Neuronal stem cell (in vitro differentiated cells): ENCODE measurements at regions not wholly inside any gene's neighbourhood (a gene's known extent, or its start where the extent isn't known, plus 50 kb on each side); places are given as distances from the start of the nearest gene placed in this dataset.

ENCODE experiments used
- DNase-seq: peaks from one replicate; pipeline ENCODE4 v3.0.0-alpha.2; 2013; ENCODE audit warnings: low spot score
- H2AFZ ChIP-seq: one replicate; pipeline ENCODE4 v1.6.1; 2013; ENCODE audit warnings: mild to moderate bottlenecking, low read length, inconsistent platforms
- H2AK5ac ChIP-seq: 2 replicates; pipeline ENCODE4 v1.6.1; 2013; ENCODE audit warnings: low read depth, mild to moderate bottlenecking, inconsistent platforms, low read length, moderate library complexity, mixed read lengths
- H2BK120ac ChIP-seq: 2 replicates; pipeline ENCODE4 v1.6.1; 2013; ENCODE audit warnings: low read depth, mild to moderate bottlenecking, inconsistent platforms, low read length, moderate library complexity, mixed read lengths
- H2BK12ac ChIP-seq: one replicate; pipeline ENCODE4 v1.6.1; 2013; ENCODE audit warnings: low read length, inconsistent platforms
- H2BK15ac ChIP-seq: 2 replicates; pipeline ENCODE4 v1.6.1; 2013; ENCODE audit warnings: mild to moderate bottlenecking, low read length, inconsistent platforms, mixed read lengths
- H2BK5ac ChIP-seq: one replicate; pipeline ENCODE4 v1.6.1; 2013; ENCODE audit warnings: inconsistent platforms, mild to moderate bottlenecking, low read length, moderate library complexity
- H3K14ac ChIP-seq: one replicate; pipeline ENCODE4 v1.6.1; 2013; ENCODE audit warnings: low read length, inconsistent platforms
- H3K18ac ChIP-seq: 2 replicates; pipeline ENCODE4 v1.6.1; 2013; ENCODE audit warnings: low read length, inconsistent platforms
- H3K23ac ChIP-seq: 2 replicates; pipeline ENCODE4 v1.6.1; 2013; ENCODE audit warnings: low read depth, mild to moderate bottlenecking, mixed read lengths, low read length, inconsistent platforms; ENCODE audit not compliant: poor library complexity
- H3K27ac ChIP-seq: replicated peaks from 3 replicates; pipeline ENCODE4 v1.5.1; 2013; ENCODE audit warnings: low read length, inconsistent platforms
- H3K27me3 ChIP-seq, 3 experiments: 2 replicates each; pipeline ENCODE4 v1.6.1; 2013; ENCODE audit warnings: low read length in 3 of 3, mild to moderate bottlenecking in 2 of 3, inconsistent platforms in 1 of 3, low read depth in 1 of 3, mixed read lengths in 1 of 3, moderate library complexity in 1 of 3; ENCODE audit not compliant: control insufficient read depth in 3 of 3, insufficient read depth in 3 of 3
- H3K36me3 ChIP-seq, 2 donors: replicated peaks in 1 of 2; 2 replicates each; pipeline ENCODE4 v1.6.1; 2013; ENCODE audit warnings: low read length in 2 of 2; ENCODE audit not compliant: control insufficient read depth in 2 of 2, insufficient read depth in 2 of 2
- H3K4ac ChIP-seq: 2 replicates; pipeline ENCODE4 v1.6.1; 2013; ENCODE audit warnings: inconsistent platforms, mild to moderate bottlenecking, low read length, moderate library complexity
- H3K4me1 ChIP-seq, 2 donors: 1 replicate in 1 of 2; 2 replicates in 1 of 2; pipeline ENCODE4 v1.6.1; 2013; ENCODE audit warnings: low read length in 2 of 2, low read depth in 1 of 2; ENCODE audit not compliant: control insufficient read depth in 2 of 2, insufficient read depth in 1 of 2
- H3K4me2 ChIP-seq: one replicate; pipeline ENCODE4 v1.6.1; 2013; ENCODE audit warnings: mild to moderate bottlenecking, low read length, inconsistent platforms; ENCODE audit not compliant: insufficient read depth, poor library complexity, severe bottlenecking
- H3K4me3 ChIP-seq, 2 donors: 2 replicates each; pipeline ENCODE4 v1.5.1; 2013; ENCODE audit warnings: low read length in 2 of 2, mild to moderate bottlenecking in 2 of 2, inconsistent platforms in 1 of 2, moderate library complexity in 1 of 2
- H3K79me1 ChIP-seq: one replicate; pipeline ENCODE4 v1.6.1; 2013; ENCODE audit warnings: low read depth, mild to moderate bottlenecking, inconsistent platforms, low read length, moderate library complexity
- H3K9ac ChIP-seq: one replicate; pipeline ENCODE4 v1.6.1; 2013; ENCODE audit warnings: mild to moderate bottlenecking, low read depth, low read length, inconsistent platforms; ENCODE audit not compliant: poor library complexity
- H3K9me3 ChIP-seq, 2 donors: replicated peaks in 1 of 2; 2 replicates each; pipeline versions ENCODE3 to v1.6.1; 2013; ENCODE audit warnings: low read length in 2 of 2, mild to moderate bottlenecking in 2 of 2, inconsistent platforms in 1 of 2, low read depth in 1 of 2, mixed read lengths in 1 of 2, moderate library complexity in 1 of 2; ENCODE audit not compliant: control insufficient read depth in 2 of 2, insufficient read depth in 1 of 2
- H4K8ac ChIP-seq: one replicate; pipeline ENCODE4 v1.6.1; 2013; ENCODE audit warnings: low read depth, mild to moderate bottlenecking, inconsistent platforms, low read length, moderate library complexity
- H4K91ac ChIP-seq: one replicate; pipeline ENCODE4 v1.6.1; 2013; ENCODE audit warnings: low read length, low read depth, mild to moderate bottlenecking, inconsistent platforms; ENCODE audit not compliant: poor library complexity
- WGBS, 2 donors: extraction: QIAGEN DNeasy Blood & Tissue Kit; methylation state at CpG; one replicate each; pipeline ENCODE4 v1.1.7; 2013; ENCODE audit warnings: missing lambda C conversion rate in 2 of 2, mixed read lengths in 1 of 2; ENCODE audit not compliant: insufficient read length in 2 of 2, insufficient replicate concordance in 1 of 2; ENCODE audit errors: extremely low coverage in 2 of 2; 5-methylcytosine and 5-hydroxymethylcytosine counted together

GRCh38 chr12:65754290-65754689 lies 70.0 kb upstream of the HMGA2 start:
- no peak overlapping the region for H4K8ac ChIP-seq
- H3K27ac ChIP-seq = no peak overlapping the region
- no peaks in the 10 kb centered on the region for H3K27me3 ChIP-seq
- no peak overlapping the region for H2BK12ac ChIP-seq
- no CpG with 5 or more reads among the region's 2 CpGs for WGBS, 2 donors
- no peak overlapping the region for H3K18ac ChIP-seq
- no peak overlapping the region for H2BK120ac ChIP-seq
- H2AFZ ChIP-seq = no peak overlapping the region
- no peak overlapping the region for H3K14ac ChIP-seq
- no peak overlapping the region for H2AK5ac ChIP-seq
- DNase-seq = no peak
- no peaks in the 10 kb centered on the region for H3K36me3 ChIP-seq
- H3K9me3 ChIP-seq = no peaks in the 10 kb centered on the region
- no peak overlapping the region for H2BK5ac ChIP-seq
- no peak overlapping the region for H3K4ac ChIP-seq
- no peaks in the 10 kb centered on the region for H3K4me1 ChIP-seq
- H2BK15ac ChIP-seq = no peak overlapping the region
- H3K4me3 ChIP-seq = no peak overlapping the region
- H3K4me2 ChIP-seq = no peak overlapping the region
- H4K91ac ChIP-seq = no peak overlapping the region
- H3K79me1 ChIP-seq = no peaks in the 10 kb centered on the region
- no peak overlapping the region for H3K9ac ChIP-seq
- H3K23ac ChIP-seq = no peak overlapping the region

GRCh38 chr12:65754744-65755595 lies 69.3 kb upstream of the HMGA2 start:
- H2BK12ac ChIP-seq = no peak overlapping the region
- H3K9ac ChIP-seq = no peak overlapping the region
- H2AFZ ChIP-seq = no peak overlapping the region
- no peak overlapping the region for H3K4me2 ChIP-seq
- H3K23ac ChIP-seq = no peak overlapping the region
- no peaks in the 10 kb centered on the region for H3K27me3 ChIP-seq
- no CpG with 5 or more reads among the region's 8 CpGs for WGBS, 2 donors
- H3K18ac ChIP-seq = no peak overlapping the region
- no peak for DNase-seq
- H2BK5ac ChIP-seq = no peak overlapping the region
- H2AK5ac ChIP-seq = no peak overlapping the region
- H3K36me3 ChIP-seq = no peaks in the 10 kb centered on the region
- no peak overlapping the region for H4K91ac ChIP-seq
- H3K4me1 ChIP-seq = no peaks in the 10 kb centered on the region
- H3K27ac ChIP-seq = no peak overlapping the region
- H4K8ac ChIP-seq = no peak overlapping the region
- no peaks in the 10 kb centered on the region for H3K79me1 ChIP-seq
- no peak overlapping the region for H2BK120ac ChIP-seq
- no peak overlapping the region for H3K4me3 ChIP-seq
- no peak overlapping the region for H3K14ac ChIP-seq
- H3K9me3 ChIP-seq = no peaks in the 10 kb centered on the region
- H2BK15ac ChIP-seq = no peak overlapping the region
- no peak overlapping the region for H3K4ac ChIP-seq

- H2AK5ac ChIP-seq = no peak overlapping the region
- no peak overlapping the region for H2BK15ac ChIP-seq
- no peaks in the 10 kb centered on the region for H3K4me1 ChIP-seq
- no peak overlapping the region for H3K4ac ChIP-seq
- no peak overlapping the region for H3K23ac ChIP-seq
- DNase-seq = no peak
- H2BK5ac ChIP-seq = no peak overlapping the region
- no peak overlapping the region for H3K9ac ChIP-seq
- no peak overlapping the region for H3K4me2 ChIP-seq
- no peak overlapping the region for H3K27ac ChIP-seq
- no peaks in the 10 kb centered on the region for H3K79me1 ChIP-seq
- H2BK120ac ChIP-seq = no peak overlapping the region
- H4K91ac ChIP-seq = no peak overlapping the region
- no peak overlapping the region for H3K14ac ChIP-seq
- no peak overlapping the region for H3K4me3 ChIP-seq
- H2AFZ ChIP-seq = no peak overlapping the region
- no peak overlapping the region for H3K18ac ChIP-seq
- no CpG with 5 or more reads among the region's 4 CpGs for WGBS, 2 donors
- H3K27me3 ChIP-seq = no peaks in the 10 kb centered on the region
- H3K9me3 ChIP-seq = no peaks in the 10 kb centered on the region
- H4K8ac ChIP-seq = no peak overlapping the region
- no peak overlapping the region for H2BK12ac ChIP-seq
- no peaks in the 10 kb centered on the region for H3K36me3 ChIP-seq
Observed at GRCh38 chr12:65755596-65755978, 68.7 kb upstream of the HMGA2 start.

GRCh38 chr12:65756267-65756666 lies 68.0 kb upstream of the HMGA2 start:
- H2AFZ ChIP-seq = no peak overlapping the region
- H2BK15ac ChIP-seq = no peak overlapping the region
- no peak overlapping the region for H3K18ac ChIP-seq
- no peaks in the 10 kb centered on the region for H3K27me3 ChIP-seq
- no peak overlapping the region for H4K91ac ChIP-seq
- no peak overlapping the region for H3K27ac ChIP-seq
- no peak for DNase-seq
- no peaks in the 10 kb centered on the region for H3K36me3 ChIP-seq
- H3K23ac ChIP-seq = no peak overlapping the region
- no peak overlapping the region for H3K9ac ChIP-seq
- no peak overlapping the region for H2BK12ac ChIP-seq
- H3K9me3 ChIP-seq = no peaks in the 10 kb centered on the region
- no peak overlapping the region for H4K8ac ChIP-seq
- H3K4me2 ChIP-seq = no peak overlapping the region
- H3K4ac ChIP-seq = no peak overlapping the region
- H2BK120ac ChIP-seq = no peak overlapping the region
- H3K14ac ChIP-seq = no peak overlapping the region
- no peak overlapping the region for H3K4me3 ChIP-seq
- no peak overlapping the region for H2BK5ac ChIP-seq
- no peaks in the 10 kb centered on the region for H3K79me1 ChIP-seq
- no CpG with 5 or more reads among the region's 5 CpGs for WGBS, 2 donors
- H2AK5ac ChIP-seq = no peak overlapping the region
- H3K4me1 ChIP-seq = no peaks in the 10 kb centered on the region
